CD14-positive monocyte (primary cell): ENCODE measurements at regions not wholly inside any gene's neighbourhood (a gene's known extent, or its start where the extent isn't known, plus 50 kb on each side); places are given as distances from the start of the nearest gene placed in this dataset.

Experiments
- DNase-seq, 3 donors: peaks; one replicate each; pipeline ENCODE4 v3.0.0-alpha.2; 2011 to 2022
- H2AFZ ChIP-seq: 2 replicates; pipeline ENCODE4 v1.6.0; 2012; ENCODE audit warnings: mild to moderate bottlenecking, low read depth, low read length, inconsistent platforms; ENCODE audit not compliant: insufficient read depth, poor library complexity, severe bottlenecking
- H3K27ac ChIP-seq, 2 donors: 1 replicate in 1 of 2; 2 replicates in 1 of 2; pipeline ENCODE4 v1.5.1; 2012 to 2013; ENCODE audit warnings: low read length in 2 of 2, control low read depth in 1 of 2, inconsistent platforms in 1 of 2, low read depth in 1 of 2, mild to moderate bottlenecking in 1 of 2
- H3K27me3 ChIP-seq, 2 donors: one replicate each; pipeline versions ENCODE4 v1.6.0 to v1.6.1; 2011 to 2013; ENCODE audit warnings: low read length in 2 of 2; ENCODE audit not compliant: control insufficient read depth in 2 of 2, insufficient read depth in 2 of 2
- H3K36me3 ChIP-seq, 2 donors: replicated peaks in 1 of 2; 1 replicate in 1 of 2; 2 replicates in 1 of 2; pipeline versions ENCODE4 v1.5.1 to v1.6.1; 2012 to 2013; ENCODE audit warnings: low read length in 2 of 2, control low read depth in 1 of 2, inconsistent platforms in 1 of 2, mild to moderate bottlenecking in 1 of 2; ENCODE audit not compliant: insufficient read depth in 2 of 2, control insufficient read depth in 1 of 2
- H3K4me1 ChIP-seq, 2 donors: 1 replicate in 1 of 2; 2 replicates in 1 of 2; pipeline versions ENCODE4 v1.5.1 to v1.6.1; 2012 to 2013; ENCODE audit warnings: low read length in 2 of 2, control low read depth in 1 of 2, inconsistent platforms in 1 of 2, mild to moderate bottlenecking in 1 of 2, moderate library complexity in 1 of 2; ENCODE audit not compliant: insufficient read depth in 2 of 2, control insufficient read depth in 1 of 2
- H3K4me2 ChIP-seq: replicated peaks from 2 replicates; pipeline ENCODE3; 2012; ENCODE audit warnings: low read length, moderate library complexity, mild to moderate bottlenecking; ENCODE audit not compliant: poor library complexity, severe bottlenecking; ENCODE audit errors: extremely low read depth
- H3K4me3 ChIP-seq, 3 experiments: fragments of 200-600 bp in 1 of 3; sonication (generic) in 1 of 3; replicated peaks in 1 of 3; 1 replicate in 2 of 3; 2 replicates in 1 of 3; pipeline ENCODE4 v1.5.1; 2011 to 2013; ENCODE audit warnings: low read length in 3 of 3, mild to moderate bottlenecking in 3 of 3, control low read depth in 2 of 3, low read depth in 2 of 3, inconsistent platforms in 1 of 3, moderate library complexity in 1 of 3
- H3K79me2 ChIP-seq: 2 replicates; pipeline ENCODE4 v1.6.0; 2012; ENCODE audit warnings: mild to moderate bottlenecking, control low read depth, inconsistent platforms, low read length, moderate library complexity; ENCODE audit not compliant: insufficient read depth
- H3K9ac ChIP-seq: 2 replicates; pipeline ENCODE4 v1.6.0; 2017; ENCODE audit warnings: low read length, mild to moderate bottlenecking; ENCODE audit not compliant: insufficient read depth, poor library complexity, severe bottlenecking
- H3K9me3 ChIP-seq, 2 donors: replicated peaks in 1 of 2; 1 replicate in 1 of 2; 2 replicates in 1 of 2; pipeline versions ENCODE4 v1.5.1 to v1.6.1; 2012 to 2013; ENCODE audit warnings: low read length in 2 of 2, control low read depth in 1 of 2; ENCODE audit not compliant: control insufficient read depth in 1 of 2, insufficient read depth in 1 of 2
- H4K20me1 ChIP-seq: 2 replicates; pipeline ENCODE4 v1.6.0; 2012; ENCODE audit warnings: mild to moderate bottlenecking, low read length, control low read depth, moderate library complexity; ENCODE audit not compliant: insufficient read depth
- H3K27ac Mint-ChIP-seq, 7 donors: one replicate each; pipeline ENCODE4 v1.8.0; 2020; ENCODE audit warnings: mild to moderate bottlenecking in 7 of 7, mixed read lengths in 7 of 7, moderate library complexity in 6 of 7, inconsistent platforms in 2 of 7
- H3K27me3 Mint-ChIP-seq, 3 donors: one replicate each; pipeline ENCODE4 v1.8.0; 2021 to 2022; ENCODE audit warnings: low read depth in 3 of 3, mild to moderate bottlenecking in 3 of 3, mixed read lengths in 3 of 3, moderate library complexity in 3 of 3, inconsistent platforms in 1 of 3
- H3K36me3 Mint-ChIP-seq, 2 donors: one replicate each; pipeline ENCODE4 v1.8.0; 2020; ENCODE audit warnings: mixed read lengths in 2 of 2, inconsistent platforms in 1 of 2, mild to moderate bottlenecking in 1 of 2
- H3K4me1 Mint-ChIP-seq: one replicate; pipeline ENCODE4 v1.8.0; 2020; ENCODE audit warnings: mild to moderate bottlenecking, mixed read lengths
- H3K4me3 Mint-ChIP-seq, 2 donors: one replicate each; pipeline ENCODE4 v1.8.0; 2020; ENCODE audit warnings: mild to moderate bottlenecking in 2 of 2, mixed read lengths in 2 of 2, moderate library complexity in 1 of 2
- H3K9me3 Mint-ChIP-seq, 7 donors: one replicate each; pipeline ENCODE4 v1.8.0; 2020 to 2022; ENCODE audit warnings: mixed read lengths in 7 of 7, mild to moderate bottlenecking in 6 of 7, moderate library complexity in 6 of 7, inconsistent platforms in 2 of 7
- CTCF ChIP-seq: fragments of 200-600 bp; IDR thresholded peaks from one replicate; pipeline ENCODE4 v1.8.0; 2022; ENCODE audit warnings: antibody characterized with exemption, mild to moderate bottlenecking
- WGBS: methylation state at CpG from one replicate; pipeline ENCODE4 v1.1.5; 2013; ENCODE audit warnings: missing lambda C conversion rate; ENCODE audit not compliant: insufficient coverage; 5-methylcytosine and 5-hydroxymethylcytosine counted together
- intact Hi-C, 2 donors: fragments of 100-400 bp; cut with micrococcal nuclease; formaldehyde crosslinking; loops; one replicate each; pipeline versions ENCODE4 v1.15.0 to v1.15.1; 2023

- no peaks in the 10 kb centered on the region for H4K20me1 ChIP-seq
- peaks cover 0 to 2% (median 0%) of the 10 kb centered on the region in 7 donors for H3K9me3 Mint-ChIP-seq
- H3K36me3 ChIP-seq = no peaks in the 10 kb centered on the region
- H3K27me3 ChIP-seq = peaks cover 0 to 2% of the 10 kb centered on the region in 2 donors
- no peak overlapping the region for H3K27ac ChIP-seq
- DNase-seq = no peak
- H3K9me3 ChIP-seq = no peaks in the 10 kb centered on the region
- TF ChIP-seq CTCF = no peak
- H2AFZ ChIP-seq = no peak overlapping the region
- H3K79me2 ChIP-seq = no peaks in the 10 kb centered on the region
- no peak overlapping the region for H3K4me3 ChIP-seq
- H3K36me3 Mint-ChIP-seq = no peaks in the 10 kb centered on the region
- no peak overlapping the region for H3K4me2 ChIP-seq
- H3K4me3 Mint-ChIP-seq = no peak overlapping the region
- H3K9ac ChIP-seq = no peak overlapping the region
- H3K27ac Mint-ChIP-seq = no peak overlapping the region
- H3K4me1 ChIP-seq = peaks cover 2 to 8% of the 10 kb centered on the region in 2 donors
- 100% methylated on average over 2 of the region's 10 CpGs for WGBS
- peaks cover 0 to 3% (median 0%) of the 10 kb centered on the region in 3 donors for H3K27me3 Mint-ChIP-seq
- intact Hi-C loops = loop anchor here in 1 of 2 donors (10.0 kb wide), 1 partner anchor 93 kb away; no protein-coding TSS in a partner anchor
- H3K4me1 Mint-ChIP-seq = peaks cover 18% of the 10 kb centered on the region
Observed at GRCh38 chr13:50677687-50678463, 165.6 kb downstream of the DLEU7 start.

GRCh38 chr13:50678464-50679162 is 164.9 kb downstream of the DLEU7 start:
- H3K4me1 Mint-ChIP-seq = peaks cover 18% of the 10 kb centered on the region
- DNase-seq = no peak
- Histone ChIP-seq H2AFZ (no peak overlapping the region), H3K4me3 (no peak overlapping the region), H3K79me2 (no peaks in the 10 kb centered on the region), H3K36me3 (no peaks in the 10 kb centered on the region), H3K9ac (no peak overlapping the region), H3K4me2 (no peak overlapping the region), H3K9me3 (no peaks in the 10 kb centered on the region), H3K27ac (no peak overlapping the region), H3K27me3 (peaks cover 0 to 2% of the 10 kb centered on the region in 2 donors), H4K20me1 (no peaks in the 10 kb centered on the region), H3K4me1 (peaks cover 2 to 10% of the 10 kb centered on the region in 2 donors)
- TF ChIP-seq CTCF = no peak
- H3K27ac Mint-ChIP-seq = no peak overlapping the region
- H3K9me3 Mint-ChIP-seq = no peaks in the 10 kb centered on the region
- peak overlapping the region in 1 of 2 donors; percentile 18 for H3K4me3 Mint-ChIP-seq
- intact Hi-C loops = loop anchor here in 1 of 2 donors (10.0 kb wide), 1 partner anchor 94 kb away; no protein-coding TSS in a partner anchor
- no peaks in the 10 kb centered on the region for H3K36me3 Mint-ChIP-seq
- 93% methylated on average over 4 of the region's 6 CpGs for WGBS
- peaks cover 0 to 6% (median 0%) of the 10 kb centered on the region in 3 donors for H3K27me3 Mint-ChIP-seq
